22Rv1 (cell line): ENCODE measurements at regions not wholly inside any gene's neighbourhood (a gene's known extent, or its start where the extent isn't known, plus 50 kb on each side); places are given as distances from the start of the nearest gene placed in this dataset.

Source experiments
- CTCF ChIP-seq: fragments of 450-650 bp; IDR thresholded peaks from 2 replicates; pipeline ENCODE4 v1.5.1; 2017; ENCODE audit warnings: mild to moderate bottlenecking
- ZFX ChIP-seq: fragments of 450-650 bp; IDR thresholded peaks from 2 replicates; pipeline ENCODE4 v1.6.1; 2017; ENCODE audit warnings: antibody characterized with exemption, borderline replicate concordance

- TF ChIP-seq CTCF (no peak), ZFX (no peak)
Observed at GRCh38 chr15:93286446-93286845, 197.4 kb upstream of the RGMA start.
